Endodermal cell (in vitro differentiated cells): ENCODE measurements at regions not wholly inside any gene's neighbourhood (a gene's known extent, or its start where the extent isn't known, plus 50 kb on each side); places are given as distances from the start of the nearest gene placed in this dataset.

Source experiments
- DNase-seq: peaks from one replicate; pipeline ENCODE4 v3.0.0-alpha.2; 2017
- H3K27ac ChIP-seq: 2 replicates; pipeline ENCODE4 v1.5.1; 2013; ENCODE audit warnings: mild to moderate bottlenecking, low read depth, low read length, moderate library complexity
- H3K27me3 ChIP-seq: 2 replicates; pipeline ENCODE4 v1.6.1; 2013; ENCODE audit warnings: mild to moderate bottlenecking, low read length, moderate library complexity; ENCODE audit not compliant: insufficient read depth, control insufficient read depth, poor library complexity, severe bottlenecking
- H3K36me3 ChIP-seq: 2 replicates; pipeline ENCODE4 v1.7.0; 2013; ENCODE audit warnings: mild to moderate bottlenecking, low read length, moderate library complexity; ENCODE audit not compliant: control insufficient read depth, insufficient read depth
- H3K4me1 ChIP-seq: one replicate; pipeline ENCODE4 v1.7.0; 2013; ENCODE audit warnings: low read length; ENCODE audit not compliant: control insufficient read depth, insufficient read depth
- H3K4me3 ChIP-seq: 2 replicates; pipeline ENCODE4 v1.5.1; 2013; ENCODE audit warnings: mild to moderate bottlenecking, low read length, moderate library complexity
- H3K9ac ChIP-seq: 2 replicates; pipeline ENCODE4 v1.6.1; 2013; ENCODE audit warnings: mild to moderate bottlenecking, low read length, moderate library complexity; ENCODE audit not compliant: poor library complexity, severe bottlenecking; ENCODE audit errors: extremely low read depth
- H3K9me3 ChIP-seq: 2 replicates; pipeline ENCODE4 v1.6.1; 2013; ENCODE audit warnings: mild to moderate bottlenecking, low read length, moderate library complexity; ENCODE audit not compliant: control insufficient read depth
- H3K27ac Mint-ChIP-seq: 2 replicates; pipeline ENCODE4 v1.8.0; 2020; ENCODE audit warnings: mixed read lengths
- H3K27me3 Mint-ChIP-seq: 2 replicates; pipeline ENCODE4 v1.8.0; 2021; ENCODE audit warnings: mild to moderate bottlenecking, mixed read lengths; ENCODE audit not compliant: insufficient read depth
- H3K36me3 Mint-ChIP-seq: 2 replicates; pipeline ENCODE4 v1.8.0; 2020; ENCODE audit warnings: low read depth, mixed read lengths
- H3K4me1 Mint-ChIP-seq: 2 replicates; pipeline ENCODE4 v1.8.0; 2020; ENCODE audit warnings: mixed read lengths
- H3K4me3 Mint-ChIP-seq: 2 replicates; pipeline ENCODE4 v1.8.0; 2020; ENCODE audit warnings: mild to moderate bottlenecking, moderate library complexity, mixed read lengths
- H3K9me3 Mint-ChIP-seq: 2 replicates; pipeline ENCODE4 v1.8.0; 2020; ENCODE audit warnings: mild to moderate bottlenecking, mixed read lengths
- WGBS, 2 experiments: methylation state at CpG; one replicate each; pipeline versions ENCODE4 v1.1.5 to v1.1.7; 2013; ENCODE audit warnings: missing lambda C conversion rate in 2 of 2, mixed read lengths in 1 of 2; ENCODE audit not compliant: insufficient coverage in 1 of 2, insufficient read length in 1 of 2; 5-methylcytosine and 5-hydroxymethylcytosine counted together
- TF ChIP-seq, protein P1 (sequence below): fragments of 200-600 bp; sonication (generic); conservative IDR thresholded peaks from 2 replicates; pipeline ENCODE4 v1.5.0; 2021; ENCODE audit warnings: antibody characterized with exemption, mild to moderate bottlenecking

DNA sequence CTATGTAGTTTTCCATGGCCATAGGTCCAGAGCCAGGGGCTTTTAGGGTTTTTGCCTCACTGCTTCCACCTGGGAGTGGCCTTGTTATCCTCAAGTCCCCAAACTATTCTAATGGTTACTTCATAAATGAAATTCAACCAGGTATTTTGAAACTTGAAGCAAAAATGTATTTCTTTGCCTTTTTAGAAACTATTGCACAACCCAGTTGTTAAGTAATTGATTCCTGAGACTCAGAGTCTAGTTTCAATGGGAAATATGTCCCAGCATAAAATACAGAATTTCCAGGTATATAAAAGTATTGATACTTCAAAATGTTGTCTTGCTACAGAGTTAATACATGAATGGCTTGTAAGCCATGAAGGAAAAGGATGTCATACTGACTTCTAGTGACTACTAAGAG is 456.2 kb upstream of the DAB2 start:
- no peak overlapping the region for H3K9ac ChIP-seq
- no peaks in the 10 kb centered on the region for H3K4me1 ChIP-seq
- H3K9me3 ChIP-seq, result no peaks in the 10 kb centered on the region
- peaks cover 13% of the 10 kb centered on the region for H3K4me1 Mint-ChIP-seq
- H3K36me3 ChIP-seq, result no peaks in the 10 kb centered on the region
- H3K27ac Mint-ChIP-seq, result no peak overlapping the region
- no peak overlapping the region for H3K4me3 Mint-ChIP-seq
- H3K36me3 Mint-ChIP-seq, result no peaks in the 10 kb centered on the region
- no peak overlapping the region for H3K27ac ChIP-seq
- no peak for DNase-seq
- peaks cover 4% of the 10 kb centered on the region for H3K9me3 Mint-ChIP-seq
- no peaks in the 10 kb centered on the region for H3K27me3 ChIP-seq
- H3K27me3 Mint-ChIP-seq, result no peaks in the 10 kb centered on the region
- H3K4me3 ChIP-seq, result no peak overlapping the region
- TF ChIP-seq, protein P1, sequence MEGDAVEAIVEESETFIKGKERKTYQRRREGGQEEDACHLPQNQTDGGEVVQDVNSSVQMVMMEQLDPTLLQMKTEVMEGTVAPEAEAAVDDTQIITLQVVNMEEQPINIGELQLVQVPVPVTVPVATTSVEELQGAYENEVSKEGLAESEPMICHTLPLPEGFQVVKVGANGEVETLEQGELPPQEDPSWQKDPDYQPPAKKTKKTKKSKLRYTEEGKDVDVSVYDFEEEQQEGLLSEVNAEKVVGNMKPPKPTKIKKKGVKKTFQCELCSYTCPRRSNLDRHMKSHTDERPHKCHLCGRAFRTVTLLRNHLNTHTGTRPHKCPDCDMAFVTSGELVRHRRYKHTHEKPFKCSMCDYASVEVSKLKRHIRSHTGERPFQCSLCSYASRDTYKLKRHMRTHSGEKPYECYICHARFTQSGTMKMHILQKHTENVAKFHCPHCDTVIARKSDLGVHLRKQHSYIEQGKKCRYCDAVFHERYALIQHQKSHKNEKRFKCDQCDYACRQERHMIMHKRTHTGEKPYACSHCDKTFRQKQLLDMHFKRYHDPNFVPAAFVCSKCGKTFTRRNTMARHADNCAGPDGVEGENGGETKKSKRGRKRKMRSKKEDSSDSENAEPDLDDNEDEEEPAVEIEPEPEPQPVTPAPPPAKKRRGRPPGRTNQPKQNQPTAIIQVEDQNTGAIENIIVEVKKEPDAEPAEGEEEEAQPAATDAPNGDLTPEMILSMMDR, result no peak

GRCh38 chr5:39877479-39877878 is 452.7 kb upstream of the DAB2 start:
- DNase-seq, result no peak
- no peak overlapping the region for H3K27ac Mint-ChIP-seq
- no peaks in the 10 kb centered on the region for H3K9me3 Mint-ChIP-seq
- H3K4me1 ChIP-seq, result no peaks in the 10 kb centered on the region
- no peak overlapping the region for H3K4me3 Mint-ChIP-seq
- 83 to 98% methylated on average over 1 to 3 of the region's 3 CpGs for WGBS, 2 experiments
- no peak overlapping the region for H3K4me3 ChIP-seq
- H3K36me3 Mint-ChIP-seq, result no peaks in the 10 kb centered on the region
- no peaks in the 10 kb centered on the region for H3K9me3 ChIP-seq
- no peak overlapping the region for H3K27ac ChIP-seq
- no peaks in the 10 kb centered on the region for H3K4me1 Mint-ChIP-seq
- TF ChIP-seq, protein P1, result no peak
- H3K27me3 ChIP-seq, result no peaks in the 10 kb centered on the region
- H3K36me3 ChIP-seq, result no peaks in the 10 kb centered on the region
- H3K27me3 Mint-ChIP-seq, result no peaks in the 10 kb centered on the region
- H3K9ac ChIP-seq, result no peak overlapping the region

DNA sequence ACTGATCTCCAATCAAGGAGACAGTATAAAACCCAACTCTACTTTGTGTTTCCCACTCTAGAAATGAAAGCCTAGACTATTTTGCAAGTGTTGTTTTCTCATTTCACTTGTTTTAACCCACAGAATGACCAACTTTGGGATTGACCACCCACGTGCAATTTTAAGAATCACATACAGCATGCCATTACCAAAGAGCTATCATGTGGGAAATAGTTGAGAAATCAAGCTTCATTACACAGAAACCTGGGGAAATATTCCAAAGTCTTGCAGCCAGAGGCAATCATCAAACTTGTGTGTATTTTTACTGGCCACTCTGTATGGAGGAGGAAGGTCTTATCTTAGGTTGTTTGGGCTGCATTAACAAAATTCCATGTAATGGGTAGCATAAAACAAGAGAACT is 451.4 kb upstream of the DAB2 start:
- no peak overlapping the region for H3K4me3 ChIP-seq
- no peak overlapping the region for H3K27ac Mint-ChIP-seq
- DNase-seq, result no peak
- no peaks in the 10 kb centered on the region for H3K36me3 ChIP-seq
- H3K27me3 ChIP-seq, result no peaks in the 10 kb centered on the region
- no peaks in the 10 kb centered on the region for H3K4me1 ChIP-seq
- H3K4me3 Mint-ChIP-seq, result no peak overlapping the region
- WGBS, 2 experiments, result 79% methylated on average over 1 of the region's 1 CpG; no CpG with 5 or more reads in 1 of the 2 experiments
- H3K4me1 Mint-ChIP-seq, result no peaks in the 10 kb centered on the region
- no peak overlapping the region for H3K9ac ChIP-seq
- no peaks in the 10 kb centered on the region for H3K9me3 Mint-ChIP-seq
- TF ChIP-seq, protein P1, result no peak
- H3K27ac ChIP-seq, result no peak overlapping the region
- H3K36me3 Mint-ChIP-seq, result no peaks in the 10 kb centered on the region
- no peaks in the 10 kb centered on the region for H3K9me3 ChIP-seq
- no peaks in the 10 kb centered on the region for H3K27me3 Mint-ChIP-seq
